ENCODE measurements at regions not wholly inside any gene's neighbourhood (a gene's known extent, or its start where the extent isn't known, plus 50 kb on each side); places are given as distances from the start of the nearest gene placed in this dataset.

DNA sequence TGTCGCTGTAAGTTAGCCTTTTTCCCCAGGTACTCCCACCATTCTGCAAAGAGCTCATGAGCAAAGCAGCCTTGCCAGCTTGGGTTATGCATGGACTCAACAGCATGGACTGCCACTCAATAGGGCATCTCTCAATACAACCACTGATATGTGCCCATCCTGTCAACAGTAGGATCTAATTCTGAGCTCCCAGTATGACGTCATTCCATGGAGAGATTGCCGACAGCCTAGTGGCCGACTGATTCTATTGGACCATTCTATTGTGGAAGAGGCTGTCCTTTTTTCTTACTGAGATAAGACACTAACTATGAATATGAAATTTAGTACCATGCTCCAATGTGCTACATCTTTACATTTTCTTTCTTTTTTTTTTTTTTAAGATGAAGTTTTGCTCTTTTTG, 2389.0 kb upstream of the AGA start:
- TF ChIP-seq, protein P1, sequence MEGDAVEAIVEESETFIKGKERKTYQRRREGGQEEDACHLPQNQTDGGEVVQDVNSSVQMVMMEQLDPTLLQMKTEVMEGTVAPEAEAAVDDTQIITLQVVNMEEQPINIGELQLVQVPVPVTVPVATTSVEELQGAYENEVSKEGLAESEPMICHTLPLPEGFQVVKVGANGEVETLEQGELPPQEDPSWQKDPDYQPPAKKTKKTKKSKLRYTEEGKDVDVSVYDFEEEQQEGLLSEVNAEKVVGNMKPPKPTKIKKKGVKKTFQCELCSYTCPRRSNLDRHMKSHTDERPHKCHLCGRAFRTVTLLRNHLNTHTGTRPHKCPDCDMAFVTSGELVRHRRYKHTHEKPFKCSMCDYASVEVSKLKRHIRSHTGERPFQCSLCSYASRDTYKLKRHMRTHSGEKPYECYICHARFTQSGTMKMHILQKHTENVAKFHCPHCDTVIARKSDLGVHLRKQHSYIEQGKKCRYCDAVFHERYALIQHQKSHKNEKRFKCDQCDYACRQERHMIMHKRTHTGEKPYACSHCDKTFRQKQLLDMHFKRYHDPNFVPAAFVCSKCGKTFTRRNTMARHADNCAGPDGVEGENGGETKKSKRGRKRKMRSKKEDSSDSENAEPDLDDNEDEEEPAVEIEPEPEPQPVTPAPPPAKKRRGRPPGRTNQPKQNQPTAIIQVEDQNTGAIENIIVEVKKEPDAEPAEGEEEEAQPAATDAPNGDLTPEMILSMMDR (IDR thresholded peaks at IDR 0.05; ENCODE audit: control insufficient read depth, extremely low read depth, insufficient read depth): no peak
- no peak for DNase-seq (ENCODE audit: low read depth)

DNA sequence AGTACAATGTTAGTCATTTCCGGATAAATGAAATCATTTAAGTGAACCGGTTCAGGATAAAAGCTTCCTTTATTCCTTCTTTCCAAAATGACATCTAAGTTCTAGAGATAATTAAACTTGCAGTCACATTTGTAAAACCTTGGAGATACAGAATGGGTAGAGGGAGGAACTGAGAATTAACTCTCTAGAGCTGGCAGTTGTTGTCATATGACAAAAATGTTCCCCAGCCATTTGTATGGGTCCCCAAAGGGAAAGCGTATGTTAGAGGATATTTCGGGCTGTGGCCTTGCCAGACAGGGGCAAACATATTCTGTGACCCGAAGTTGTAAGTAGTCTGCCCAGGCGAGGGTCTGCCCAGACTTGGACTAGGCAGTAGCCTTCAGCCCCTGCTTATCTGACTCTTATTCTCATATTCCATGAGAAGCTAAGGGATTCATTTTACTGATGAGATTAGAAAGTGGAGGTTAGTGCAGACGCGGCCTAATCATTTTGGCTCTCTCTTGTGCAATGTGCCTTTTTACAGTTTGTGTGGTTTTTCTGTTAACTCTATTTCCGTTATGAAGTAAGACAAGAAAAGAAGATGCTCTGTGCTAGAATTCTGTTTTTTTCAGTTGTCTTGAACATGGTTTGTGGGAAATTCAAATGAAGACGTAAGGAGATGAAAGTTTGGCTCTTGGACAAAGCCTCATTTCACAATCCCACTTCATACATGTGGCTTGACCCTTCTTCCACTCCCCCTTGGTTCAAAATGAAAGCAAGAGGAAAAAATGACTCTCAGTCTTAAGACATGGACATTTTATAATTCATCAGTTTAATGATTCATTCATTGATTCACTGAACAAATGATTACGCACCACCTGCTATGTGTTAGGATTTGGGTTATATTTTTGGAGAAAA, 2394.2 kb upstream of the AGA start:
- TF ChIP-seq, protein P1 (IDR thresholded peaks at IDR 0.05; ENCODE audit: control insufficient read depth, extremely low read depth, insufficient read depth): no peak
- no peak overlapping the region for H3K4me3 ChIP-seq (ENCODE audit: low read depth, low read length)
- no peak for DNase-seq (ENCODE audit: low read depth)

More for the DNA sequence above, 2389.0 kb upstream of the AGA start:
- no peak overlapping the region for H3K4me3 ChIP-seq (ENCODE audit: low read depth, low read length)

DNA sequence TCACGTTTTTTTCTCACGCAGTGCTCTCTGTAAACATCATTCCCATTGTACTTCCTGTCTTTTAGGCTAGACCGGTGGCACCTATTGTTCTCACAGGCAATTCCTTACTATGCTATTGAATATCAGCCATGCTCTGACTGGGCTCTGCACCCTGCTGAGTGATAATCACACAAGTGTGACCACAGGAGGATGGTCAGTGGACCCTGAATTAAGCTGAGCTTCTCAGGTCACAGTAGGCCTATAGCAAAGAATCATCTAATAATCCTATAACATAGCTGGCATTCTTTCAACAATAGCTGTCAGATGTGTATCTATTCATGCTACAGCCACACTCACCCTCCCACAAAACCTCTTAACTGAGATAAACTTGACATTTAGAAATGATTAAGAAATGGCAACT, 2399.8 kb upstream of the TENM3 start:
- TF ChIP-seq, protein P1 (IDR thresholded peaks at IDR 0.05; ENCODE audit: control insufficient read depth, extremely low read depth, insufficient read depth): no peak
- H3K4me3 ChIP-seq (ENCODE audit: low read depth, low read length): no peak overlapping the region
- no peak for DNase-seq (ENCODE audit: low read depth)

DNA sequence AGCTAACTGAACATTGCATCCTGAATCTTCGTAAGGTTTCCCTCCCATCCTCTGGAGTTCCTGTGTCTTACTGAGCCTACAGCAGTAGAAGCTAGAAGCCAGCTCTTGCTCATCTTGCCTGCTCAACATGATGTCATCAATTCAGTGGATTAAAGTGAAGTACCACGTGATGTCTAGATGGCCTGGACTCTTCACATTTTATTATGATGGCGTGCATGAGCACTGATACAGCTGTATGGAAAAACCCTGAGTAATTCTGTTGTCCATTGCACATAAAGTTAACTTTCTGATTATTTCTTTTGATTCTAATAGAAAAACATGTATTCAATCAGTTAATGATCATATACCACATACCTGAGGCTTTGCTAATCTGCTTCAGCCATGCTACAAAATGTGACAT, 2387.7 kb upstream of the TENM3 start:
- TF ChIP-seq, protein P1 (IDR thresholded peaks at IDR 0.05; ENCODE audit: control insufficient read depth, extremely low read depth, insufficient read depth): no peak
- DNase-seq (ENCODE audit: low read depth): no peak
- no peak overlapping the region for H3K4me3 ChIP-seq (ENCODE audit: low read depth, low read length)

DNA sequence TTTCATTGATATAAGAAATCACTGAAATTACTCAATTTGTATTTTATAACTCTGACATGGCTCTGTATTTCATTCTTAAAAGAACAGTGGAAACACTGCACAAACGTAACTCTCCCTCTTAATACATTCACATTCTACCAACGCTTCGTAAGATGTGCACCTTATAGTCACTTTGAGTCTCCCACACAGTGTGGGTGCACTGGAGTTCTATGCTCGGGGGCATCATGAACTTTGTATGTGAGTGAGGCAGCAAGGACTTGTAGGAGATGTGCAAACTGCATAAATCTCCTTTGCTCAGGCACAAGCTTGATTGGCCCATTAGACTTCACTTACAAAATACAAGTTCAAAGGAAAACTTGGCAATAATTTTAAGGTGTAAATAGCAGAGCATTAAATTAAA, 2385.0 kb upstream of the TENM3 start:
- DNase-seq (ENCODE audit: low read depth): no peak
- TF ChIP-seq, protein P1 (IDR thresholded peaks at IDR 0.05; ENCODE audit: control insufficient read depth, extremely low read depth, insufficient read depth): no peak
- H3K4me3 ChIP-seq (ENCODE audit: low read depth, low read length): no peak overlapping the region

DNA sequence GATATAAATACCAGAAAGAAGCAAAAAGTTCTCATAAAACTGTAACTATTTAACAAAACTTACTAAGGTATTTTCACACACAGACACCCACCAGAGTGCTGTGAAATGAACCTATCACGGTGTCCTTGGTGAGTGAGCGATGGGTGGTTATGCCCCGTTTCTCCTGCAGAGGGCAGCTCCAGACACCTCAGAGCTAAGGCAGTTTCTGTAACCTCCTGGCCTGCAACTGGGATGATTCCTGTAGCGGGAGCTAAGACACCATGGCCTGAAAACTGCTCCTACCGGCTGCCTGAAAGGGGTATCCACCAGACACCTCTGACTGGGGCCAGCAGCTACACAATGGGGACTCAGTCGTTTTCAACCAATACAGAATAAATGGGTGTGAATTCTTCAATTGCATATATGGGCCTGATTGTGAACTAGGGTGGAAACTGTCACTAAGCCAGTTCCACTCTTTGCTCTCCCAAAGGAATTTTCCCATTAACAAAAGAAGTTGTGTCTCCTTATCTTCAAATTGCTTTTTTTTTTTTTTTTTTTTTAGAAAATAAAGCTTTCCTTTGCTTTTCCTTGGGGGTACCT, 2375.8 kb upstream of the TENM3 start:
- TF ChIP-seq, protein P1 (IDR thresholded peaks at IDR 0.05; ENCODE audit: control insufficient read depth, extremely low read depth, insufficient read depth): peak; percentile 89
- peak; percentile 19 for DNase-seq (ENCODE audit: low read depth)
- H3K4me3 ChIP-seq (ENCODE audit: low read depth, low read length): no peak overlapping the region

Data from LNCaP clone FGC (cell line).